Loucy (cell line): ENCODE measurements at regions not wholly inside any gene's neighbourhood (a gene's known extent, or its start where the extent isn't known, plus 50 kb on each side); places are given as distances from the start of the nearest gene placed in this dataset.

Experiments
- H2AFZ ChIP-seq: fragments of 200-600 bp; sonication (generic); 2 replicates; pipeline ENCODE4 v1.6.0; 2016; ENCODE audit warnings: antibody characterized with exemption, mild to moderate bottlenecking, low read length, moderate library complexity
- H3F3A ChIP-seq: fragments of 200-600 bp; 2 replicates; pipeline ENCODE4 v1.6.0; 2016; ENCODE audit warnings: antibody characterized with exemption, low read depth, mild to moderate bottlenecking
- H3K27me3 ChIP-seq: fragments of 200-600 bp; sonication (generic); 2 replicates; pipeline ENCODE4 v1.6.1; 2014; ENCODE audit warnings: low read length, mild to moderate bottlenecking; ENCODE audit not compliant: insufficient read depth, poor library complexity, severe bottlenecking
- H3K36me3 ChIP-seq: fragments of 200-600 bp; sonication (generic); 2 replicates; pipeline ENCODE4 v1.6.1; 2016; ENCODE audit warnings: low read length; ENCODE audit not compliant: insufficient read depth
- H3K4me1 ChIP-seq: fragments of 200-600 bp; sonication (generic); 2 replicates; pipeline ENCODE4 v1.5.1; 2014; ENCODE audit warnings: low read length, mild to moderate bottlenecking; ENCODE audit not compliant: insufficient read depth, poor library complexity, severe bottlenecking
- H3K4me2 ChIP-seq: fragments of 200-600 bp; sonication (generic); 2 replicates; pipeline ENCODE4 v1.6.0; 2014; ENCODE audit warnings: antibody characterized with exemption, low read length, low read depth, mild to moderate bottlenecking; ENCODE audit not compliant: poor library complexity, severe bottlenecking
- H3K4me3 ChIP-seq: fragments of 200-600 bp; sonication (generic); 2 replicates; pipeline ENCODE4 v1.5.1; 2014; ENCODE audit warnings: low read length, mild to moderate bottlenecking, mixed read lengths; ENCODE audit not compliant: poor library complexity, severe bottlenecking
- H3K79me2 ChIP-seq: fragments of 200-600 bp; sonication (generic); 2 replicates; pipeline ENCODE4 v1.6.1; 2014; ENCODE audit warnings: low read length; ENCODE audit not compliant: insufficient read depth
- H3K9ac ChIP-seq: fragments of 200-600 bp; sonication (generic); 2 replicates; pipeline ENCODE4 v1.6.0; 2014; ENCODE audit warnings: mild to moderate bottlenecking, low read depth, low read length, moderate library complexity; ENCODE audit not compliant: poor library complexity, severe bottlenecking
- H3K9me2 ChIP-seq: fragments of 200-600 bp; sonication (generic); replicated peaks from 2 replicates; pipeline ENCODE4 v1.6.1; 2016; ENCODE audit warnings: low read depth, low read length, mixed read lengths
- H3K9me3 ChIP-seq: fragments of 200-600 bp; sonication (generic); 2 replicates; pipeline ENCODE4 v1.6.1; 2014; ENCODE audit warnings: mild to moderate bottlenecking, antibody characterized with exemption, low read length, low read depth; ENCODE audit not compliant: insufficient read depth
- H4K20me1 ChIP-seq: fragments of 200-600 bp; sonication (generic); 2 replicates; pipeline ENCODE4 v1.6.0; 2014; ENCODE audit warnings: antibody characterized with exemption, low read length, mild to moderate bottlenecking; ENCODE audit not compliant: insufficient read depth, poor library complexity, severe bottlenecking
- EZH2phosphoT487 ChIP-seq: fragments of 200-600 bp; IDR thresholded peaks from 2 replicates; pipeline ENCODE4 v1.6.1; 2018; ENCODE audit warnings: antibody characterized with exemption, mild to moderate bottlenecking, moderate library complexity, borderline replicate concordance
- TF ChIP-seq, protein P1 (sequence below): fragments of 200-600 bp; sonication (generic); conservative IDR thresholded peaks from 2 replicates; pipeline ENCODE4 v1.5.1; 2014; ENCODE audit warnings: mild to moderate bottlenecking, antibody characterized with exemption, low read length

DNA sequence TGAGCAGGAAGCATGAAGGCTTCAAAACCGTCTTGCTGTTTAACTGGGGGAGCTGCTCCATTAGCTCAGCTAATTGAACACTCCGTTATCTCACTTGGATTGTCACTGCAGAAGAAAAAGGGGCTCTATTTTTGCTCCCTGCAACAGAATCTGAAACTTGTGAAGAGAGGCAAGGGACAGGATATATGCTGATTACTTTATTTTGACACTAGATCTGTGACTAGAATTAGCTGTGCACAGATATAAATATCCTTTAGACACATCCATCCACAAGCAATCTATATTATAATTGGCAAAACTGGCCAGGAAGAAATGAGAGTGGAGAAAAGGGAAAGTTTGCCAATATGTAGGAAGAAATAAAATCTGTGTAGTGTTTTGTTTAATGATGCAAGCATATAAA lies 700.1 kb upstream of the CHAC2 start:
- H3K4me1 ChIP-seq: no peaks in the 10 kb centered on the region

DNA sequence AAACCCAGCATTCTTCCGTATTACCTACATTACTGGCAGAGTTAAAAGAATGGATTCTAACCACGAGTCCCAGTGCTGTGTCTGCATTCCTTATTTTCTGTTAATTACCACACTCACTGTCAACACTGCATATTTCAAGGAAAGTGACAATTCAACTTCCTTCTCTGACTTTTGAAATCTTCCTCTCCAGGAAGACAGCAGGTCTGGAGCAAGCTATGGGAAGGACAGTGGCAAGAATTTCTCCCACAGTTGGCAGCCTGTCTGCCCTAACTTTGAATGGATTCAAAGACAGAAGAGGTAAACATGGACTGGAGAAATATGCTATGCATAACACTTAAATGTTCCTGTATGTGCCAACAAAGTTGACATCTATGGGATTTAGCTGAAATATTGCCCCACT lies 700.5 kb upstream of the CHAC2 start:
- Histone ChIP-seq H3F3A (no peaks in the 10 kb centered on the region), H3K36me3 (no peaks in the 10 kb centered on the region), H3K9me3 (no peaks in the 10 kb centered on the region), H3K9ac (no peak overlapping the region), H2AFZ (no peak overlapping the region), H3K27me3 (no peaks in the 10 kb centered on the region), H3K79me2 (no peaks in the 10 kb centered on the region), H3K4me3 (no peak overlapping the region), H3K9me2 (no peaks in the 10 kb centered on the region), H3K4me1 (no peaks in the 10 kb centered on the region), H4K20me1 (no peaks in the 10 kb centered on the region), H3K4me2 (no peak overlapping the region)
- TF ChIP-seq, protein P1, sequence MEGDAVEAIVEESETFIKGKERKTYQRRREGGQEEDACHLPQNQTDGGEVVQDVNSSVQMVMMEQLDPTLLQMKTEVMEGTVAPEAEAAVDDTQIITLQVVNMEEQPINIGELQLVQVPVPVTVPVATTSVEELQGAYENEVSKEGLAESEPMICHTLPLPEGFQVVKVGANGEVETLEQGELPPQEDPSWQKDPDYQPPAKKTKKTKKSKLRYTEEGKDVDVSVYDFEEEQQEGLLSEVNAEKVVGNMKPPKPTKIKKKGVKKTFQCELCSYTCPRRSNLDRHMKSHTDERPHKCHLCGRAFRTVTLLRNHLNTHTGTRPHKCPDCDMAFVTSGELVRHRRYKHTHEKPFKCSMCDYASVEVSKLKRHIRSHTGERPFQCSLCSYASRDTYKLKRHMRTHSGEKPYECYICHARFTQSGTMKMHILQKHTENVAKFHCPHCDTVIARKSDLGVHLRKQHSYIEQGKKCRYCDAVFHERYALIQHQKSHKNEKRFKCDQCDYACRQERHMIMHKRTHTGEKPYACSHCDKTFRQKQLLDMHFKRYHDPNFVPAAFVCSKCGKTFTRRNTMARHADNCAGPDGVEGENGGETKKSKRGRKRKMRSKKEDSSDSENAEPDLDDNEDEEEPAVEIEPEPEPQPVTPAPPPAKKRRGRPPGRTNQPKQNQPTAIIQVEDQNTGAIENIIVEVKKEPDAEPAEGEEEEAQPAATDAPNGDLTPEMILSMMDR: no peak
- TF ChIP-seq EZH2phosphoT487: no peak

More for the DNA sequence above, 700.1 kb upstream of the CHAC2 start:
- H3K9me3 ChIP-seq: no peaks in the 10 kb centered on the region
- no peak overlapping the region for H2AFZ ChIP-seq
- TF ChIP-seq, protein P1: no peak
- TF ChIP-seq EZH2phosphoT487: no peak
- H4K20me1 ChIP-seq: no peaks in the 10 kb centered on the region
- no peaks in the 10 kb centered on the region for H3K79me2 ChIP-seq
- H3K9me2 ChIP-seq: no peaks in the 10 kb centered on the region
- no peak overlapping the region for H3K4me2 ChIP-seq
- no peaks in the 10 kb centered on the region for H3F3A ChIP-seq
- no peaks in the 10 kb centered on the region for H3K36me3 ChIP-seq
- no peak overlapping the region for H3K9ac ChIP-seq
- no peaks in the 10 kb centered on the region for H3K27me3 ChIP-seq
- no peak overlapping the region for H3K4me3 ChIP-seq

DNA sequence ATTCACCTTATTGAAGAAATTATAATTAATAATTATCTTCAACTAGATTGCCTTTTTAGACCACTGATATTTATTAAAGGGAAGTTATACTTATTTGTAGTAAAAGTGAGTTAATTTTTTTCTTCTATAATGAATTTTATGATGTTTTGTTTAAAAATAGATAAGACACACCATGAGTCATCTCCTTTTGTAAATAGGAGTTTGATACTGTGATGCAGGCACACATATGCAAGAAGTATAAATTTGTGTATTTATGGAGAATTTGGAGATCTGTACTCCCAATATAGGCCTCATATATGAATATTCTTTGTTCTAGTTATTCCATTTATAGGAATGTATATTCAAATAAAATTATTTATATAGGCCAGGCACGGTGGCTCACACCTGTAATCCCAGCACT lies 703.5 kb upstream of the CHAC2 start:
- no peak overlapping the region for H3K4me3 ChIP-seq
- no peaks in the 10 kb centered on the region for H4K20me1 ChIP-seq
- H3K4me2 ChIP-seq: no peak overlapping the region
- no peaks in the 10 kb centered on the region for H3K9me3 ChIP-seq
- H2AFZ ChIP-seq: no peak overlapping the region
- H3K27me3 ChIP-seq: no peaks in the 10 kb centered on the region
- TF ChIP-seq, protein P1: no peak
- no peak for TF ChIP-seq EZH2phosphoT487
- H3F3A ChIP-seq: no peaks in the 10 kb centered on the region
- H3K36me3 ChIP-seq: no peaks in the 10 kb centered on the region
- H3K79me2 ChIP-seq: no peaks in the 10 kb centered on the region
- no peak overlapping the region for H3K9ac ChIP-seq
- H3K9me2 ChIP-seq: no peaks in the 10 kb centered on the region
- no peaks in the 10 kb centered on the region for H3K4me1 ChIP-seq
